ENCODE measurements at regions not wholly inside any gene's neighbourhood (a gene's known extent, or its start where the extent isn't known, plus 50 kb on each side); places are given as distances from the start of the nearest gene placed in this dataset.

- TF ChIP-seq POLR2A (IDR thresholded peaks at IDR 0.05) (no peak), CTCF (IDR thresholded peaks at IDR 0.05) (no peak)
Measured at GRCh38 chrX:121931567-121931966, 884.2 kb downstream of the GLUD2 start.
